HuH-7 (cell line): ENCODE measurements at regions not wholly inside any gene's neighbourhood (a gene's known extent, or its start where the extent isn't known, plus 50 kb on each side); places are given as distances from the start of the nearest gene placed in this dataset.
"Not testable (repeated sequence)": the region's sequence is repeated elsewhere in the genome, so short reads cannot be mapped to it uniquely, and the experiment has no call there.

Source experiments
- DNase-seq: peaks from one replicate; pipeline ENCODE4 v3.0.0; 2011; ENCODE audit warnings: low spot score

- no peak for DNase-seq
Measured at GRCh38 chr7:104264285-104264684, 56.5 kb upstream of the ORC5 start.

- peak; percentile 12 for DNase-seq
Measured at GRCh38 chr7:104267701-104268368, 60.0 kb upstream of the ORC5 start.

- no peak for DNase-seq
Measured at GRCh38 chr7:104271948-104272347, 56.5 kb upstream of the LHFPL3 start.

GRCh38 chr7:104272767-104273384 is 55.5 kb upstream of the LHFPL3 start:
- peak; percentile 19 for DNase-seq

- DNase-seq = no peak
Measured at GRCh38 chr7:104275900-104276299, 52.5 kb upstream of the LHFPL3 start.

- DNase-seq = not testable (repeated sequence)
Measured at GRCh38 chr7:104276730-104277129, 51.7 kb upstream of the LHFPL3 start.
